ENCODE measurements at regions not wholly inside any gene's neighbourhood (a gene's known extent, or its start where the extent isn't known, plus 50 kb on each side); places are given as distances from the start of the nearest gene placed in this dataset.

DNA sequence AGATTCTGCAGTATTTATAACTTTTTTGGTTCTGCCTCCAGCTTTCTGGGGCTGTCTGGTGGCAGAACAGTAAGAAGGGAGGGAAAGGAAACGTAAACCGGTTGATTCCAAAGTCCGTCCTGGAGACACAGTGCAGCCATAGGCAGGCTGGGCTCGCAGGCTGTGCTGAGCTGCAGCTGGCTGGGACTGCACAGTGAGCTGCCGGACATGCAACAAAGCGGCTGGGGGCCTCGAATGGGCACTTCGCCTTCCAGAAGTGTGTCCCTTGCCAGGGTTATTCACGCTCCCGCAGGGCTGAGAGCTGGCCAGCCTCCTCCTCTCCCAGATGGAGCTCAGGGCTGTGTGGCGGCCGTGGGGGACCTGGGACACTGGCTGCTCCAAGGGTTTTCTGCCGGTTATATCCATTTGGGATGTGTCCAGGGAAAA, 78.1 kb upstream of the CD93 start:
- H3K9ac ChIP-seq (ENCODE audit: low read length): no peak overlapping the region

DNA sequence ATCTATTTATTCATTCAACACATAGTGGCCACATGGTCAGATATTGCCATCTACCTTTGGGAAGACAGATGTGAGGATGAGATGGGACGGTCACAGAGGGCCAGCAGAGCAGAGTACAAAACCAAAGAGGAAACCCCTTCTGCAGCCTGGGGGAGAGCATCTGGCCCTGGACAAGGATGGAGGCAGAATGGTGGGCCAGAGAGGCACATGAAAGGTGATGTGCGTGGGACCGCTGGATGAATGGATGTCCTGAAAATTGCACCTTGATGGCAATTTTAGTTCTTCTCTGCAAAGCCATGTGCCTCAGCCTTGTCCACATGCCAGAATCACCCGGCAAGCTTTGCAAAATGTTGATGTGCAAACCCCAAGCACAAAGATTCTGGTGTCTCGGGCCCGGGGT, 77.4 kb upstream of the CD93 start:
- H3K9ac ChIP-seq (ENCODE audit: low read length): no peak overlapping the region
- H3K27ac ChIP-seq (ENCODE audit: low read depth, low read length): no peak overlapping the region
- peaks cover 2% of the 10 kb centered on the region for H3K4me1 ChIP-seq (ENCODE audit: control insufficient read depth, insufficient read depth, low read length)
- H3K4me3 ChIP-seq (ENCODE audit: low read length): no peak overlapping the region
- H3K27me3 ChIP-seq (ENCODE audit: control insufficient read depth, insufficient read depth, low read length): no peaks in the 10 kb centered on the region
- no peaks in the 10 kb centered on the region for H3K36me3 ChIP-seq (ENCODE audit: control insufficient read depth, insufficient read depth, low read length)

More for the DNA sequence above, 78.1 kb upstream of the CD93 start:
- Histone ChIP-seq H3K36me3 (ENCODE audit: control insufficient read depth, insufficient read depth, low read length) (no peaks in the 10 kb centered on the region), H3K4me1 (ENCODE audit: control insufficient read depth, insufficient read depth, low read length) (peaks cover 2% of the 10 kb centered on the region), H3K27ac (ENCODE audit: low read depth, low read length) (no peak overlapping the region), H3K27me3 (ENCODE audit: control insufficient read depth, insufficient read depth, low read length) (no peaks in the 10 kb centered on the region), H3K4me3 (ENCODE audit: low read length) (no peak overlapping the region)

GRCh38 chr20:23162887-23163286, 76.8 kb upstream of the CD93 start:
- H3K4me3 ChIP-seq (ENCODE audit: low read length): no peak overlapping the region
- no peaks in the 10 kb centered on the region for H3K36me3 ChIP-seq (ENCODE audit: control insufficient read depth, insufficient read depth, low read length)
- H3K27me3 ChIP-seq (ENCODE audit: control insufficient read depth, insufficient read depth, low read length): no peaks in the 10 kb centered on the region
- H3K27ac ChIP-seq (ENCODE audit: low read depth, low read length): no peak overlapping the region
- H3K4me1 ChIP-seq (ENCODE audit: control insufficient read depth, insufficient read depth, low read length): peaks cover 2% of the 10 kb centered on the region
- H3K9ac ChIP-seq (ENCODE audit: low read length): no peak overlapping the region

DNA sequence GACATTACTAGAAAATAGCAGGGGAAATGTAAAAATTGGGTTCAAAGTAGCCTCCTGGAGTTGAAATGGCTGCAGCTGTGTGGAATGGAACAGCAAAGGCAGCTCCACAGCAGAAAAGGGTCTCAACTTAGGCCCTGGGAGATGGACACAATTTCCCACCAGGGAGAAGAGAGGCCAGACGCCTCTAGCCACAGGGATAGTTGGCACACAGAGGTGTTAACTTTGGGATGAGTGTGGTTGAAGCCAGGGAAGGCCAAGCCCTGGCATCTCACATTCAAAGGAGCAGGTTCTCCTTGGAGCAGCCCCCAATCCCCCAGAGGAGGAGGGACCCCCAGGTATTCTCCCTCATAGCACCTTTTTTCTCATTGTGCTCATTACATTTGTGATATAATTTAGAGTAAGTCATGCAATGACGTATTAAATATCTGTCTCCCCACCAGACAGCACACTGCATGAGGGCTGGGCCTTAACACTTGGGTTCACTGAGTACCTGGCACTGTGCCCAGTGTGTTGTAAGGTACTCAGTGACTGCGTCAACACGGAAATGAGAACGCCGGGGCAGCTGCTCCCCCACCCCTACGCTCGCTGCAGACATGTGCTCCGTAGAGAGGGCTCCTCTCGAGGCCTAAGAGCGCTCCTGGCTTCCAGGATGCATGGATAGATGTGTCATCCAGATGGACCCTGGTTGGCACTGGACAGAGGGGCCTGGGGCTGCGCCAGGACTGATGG, 76.0 kb upstream of the CD93 start:
- H3K4me3 ChIP-seq (ENCODE audit: low read length): no peak overlapping the region
- peaks cover 2% of the 10 kb centered on the region for H3K4me1 ChIP-seq (ENCODE audit: control insufficient read depth, insufficient read depth, low read length)
- H3K36me3 ChIP-seq (ENCODE audit: control insufficient read depth, insufficient read depth, low read length): no peaks in the 10 kb centered on the region
- no peaks in the 10 kb centered on the region for H3K27me3 ChIP-seq (ENCODE audit: control insufficient read depth, insufficient read depth, low read length)
- no peak overlapping the region for H3K9ac ChIP-seq (ENCODE audit: low read length)
- no peak overlapping the region for H3K27ac ChIP-seq (ENCODE audit: low read depth, low read length)

GRCh38 chr20:23161244-23161891, 75.2 kb upstream of the CD93 start:
- Histone ChIP-seq H3K36me3 (ENCODE audit: control insufficient read depth, insufficient read depth, low read length) (no peaks in the 10 kb centered on the region), H3K4me3 (ENCODE audit: low read length) (no peak overlapping the region), H3K4me1 (ENCODE audit: control insufficient read depth, insufficient read depth, low read length) (peaks cover 2% of the 10 kb centered on the region), H3K9ac (ENCODE audit: low read length) (no peak overlapping the region), H3K27me3 (ENCODE audit: control insufficient read depth, insufficient read depth, low read length) (no peaks in the 10 kb centered on the region), H3K27ac (ENCODE audit: low read depth, low read length) (no peak overlapping the region)

DNA sequence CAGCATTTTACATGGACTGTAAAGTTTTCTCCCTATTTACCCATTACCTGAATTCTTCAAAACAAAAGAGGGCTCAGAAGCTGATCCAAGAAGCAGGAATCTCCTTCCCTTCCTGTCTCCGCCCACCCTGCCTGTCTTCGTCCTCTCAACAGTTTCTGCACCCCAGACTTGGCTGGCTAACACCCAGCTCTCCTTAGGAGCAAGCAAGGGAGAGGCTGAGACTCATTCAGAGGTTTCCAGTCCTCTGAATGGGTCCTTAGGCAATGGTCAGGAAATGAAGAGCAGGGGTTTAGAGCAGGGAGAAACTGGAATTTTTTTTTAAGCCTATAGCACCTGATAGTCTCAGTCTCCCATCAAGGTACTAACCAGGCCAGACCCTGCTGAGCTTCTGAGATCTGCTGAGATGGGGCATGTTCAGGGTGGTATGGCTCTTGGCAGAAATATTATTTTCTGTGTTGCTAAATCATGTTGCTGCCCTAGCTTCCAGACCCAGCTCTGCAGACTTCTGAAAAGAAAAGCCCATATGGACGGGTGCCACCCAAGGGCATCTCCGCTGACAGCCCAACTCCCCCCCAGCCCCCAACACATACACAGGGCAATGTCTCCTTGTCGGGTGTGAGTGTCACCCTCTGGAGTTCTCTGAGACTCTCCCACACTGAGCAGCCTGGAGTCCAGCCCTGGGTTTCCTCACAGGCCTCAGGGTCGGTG, 74.6 kb upstream of the CD93 start:
- no peaks in the 10 kb centered on the region for H3K27me3 ChIP-seq (ENCODE audit: control insufficient read depth, insufficient read depth, low read length)
- peaks cover 2% of the 10 kb centered on the region for H3K4me1 ChIP-seq (ENCODE audit: control insufficient read depth, insufficient read depth, low read length)
- no peak overlapping the region for H3K9ac ChIP-seq (ENCODE audit: low read length)
- H3K36me3 ChIP-seq (ENCODE audit: control insufficient read depth, insufficient read depth, low read length): no peaks in the 10 kb centered on the region
- H3K27ac ChIP-seq (ENCODE audit: low read depth, low read length): no peak overlapping the region
- no peak overlapping the region for H3K4me3 ChIP-seq (ENCODE audit: low read length)

GRCh38 chr20:23159947-23160318, 73.8 kb upstream of the CD93 start:
- Histone ChIP-seq H3K4me1 (ENCODE audit: control insufficient read depth, insufficient read depth, low read length) (peaks cover 2% of the 10 kb centered on the region), H3K36me3 (ENCODE audit: control insufficient read depth, insufficient read depth, low read length) (no peaks in the 10 kb centered on the region), H3K4me3 (ENCODE audit: low read length) (no peak overlapping the region), H3K9ac (ENCODE audit: low read length) (no peak overlapping the region), H3K27ac (ENCODE audit: low read depth, low read length) (no peak overlapping the region), H3K27me3 (ENCODE audit: control insufficient read depth, insufficient read depth, low read length) (no peaks in the 10 kb centered on the region)

- Histone ChIP-seq H3K4me3 (ENCODE audit: low read length) (no peak overlapping the region), H3K27ac (ENCODE audit: low read depth, low read length) (no peak overlapping the region), H3K36me3 (ENCODE audit: control insufficient read depth, insufficient read depth, low read length) (no peaks in the 10 kb centered on the region), H3K9ac (ENCODE audit: low read length) (no peak overlapping the region), H3K27me3 (ENCODE audit: control insufficient read depth, insufficient read depth, low read length) (no peaks in the 10 kb centered on the region), H3K4me1 (ENCODE audit: control insufficient read depth, insufficient read depth, low read length) (peaks cover 5% of the 10 kb centered on the region)
These were observed 73.3 kb upstream of the CD93 start for GRCh38 chr20:23159256-23159946.

GRCh38 chr20:23157734-23158133, 71.6 kb upstream of the CD93 start:
- no peak overlapping the region for H3K27ac ChIP-seq (ENCODE audit: low read depth, low read length)
- peaks cover 8% of the 10 kb centered on the region for H3K4me1 ChIP-seq (ENCODE audit: control insufficient read depth, insufficient read depth, low read length)

DNA sequence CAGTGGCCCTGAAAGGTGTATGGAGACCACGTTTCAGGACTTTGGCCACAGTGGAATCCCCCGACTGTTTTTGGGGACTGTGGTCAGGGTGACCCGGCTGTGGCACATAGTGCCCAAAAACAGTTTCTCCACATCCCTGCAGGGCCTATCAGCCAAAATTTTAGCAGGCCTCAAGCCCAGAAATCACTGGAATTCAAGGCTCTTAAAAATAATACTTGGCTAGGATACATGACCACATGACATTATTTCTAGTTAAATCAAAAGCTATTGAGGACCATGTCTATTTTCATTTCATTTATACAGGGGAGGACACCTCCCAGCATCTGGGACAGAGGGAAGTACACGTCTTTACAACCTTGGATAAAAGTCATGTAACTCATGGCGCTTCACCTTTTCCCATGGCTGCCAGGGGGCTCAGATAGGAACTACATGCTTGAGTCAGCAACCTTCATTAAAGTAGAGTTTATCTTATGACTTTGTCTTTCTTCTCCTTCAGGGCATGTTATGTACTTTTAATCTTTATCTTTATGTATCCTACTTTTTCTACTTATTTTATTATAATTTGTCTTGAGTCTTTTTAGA, 70.8 kb upstream of the CD93 start:
- H3K4me1 ChIP-seq (ENCODE audit: control insufficient read depth, insufficient read depth, low read length): peaks cover 8% of the 10 kb centered on the region

More at GRCh38 chr20:23157734-23158133, 71.6 kb upstream of the CD93 start:
- H3K27me3 ChIP-seq (ENCODE audit: control insufficient read depth, insufficient read depth, low read length): no peaks in the 10 kb centered on the region
- no peak overlapping the region for H3K9ac ChIP-seq (ENCODE audit: low read length)
- H3K4me3 ChIP-seq (ENCODE audit: low read length): no peak overlapping the region
- H3K36me3 ChIP-seq (ENCODE audit: control insufficient read depth, insufficient read depth, low read length): no peaks in the 10 kb centered on the region

DNA sequence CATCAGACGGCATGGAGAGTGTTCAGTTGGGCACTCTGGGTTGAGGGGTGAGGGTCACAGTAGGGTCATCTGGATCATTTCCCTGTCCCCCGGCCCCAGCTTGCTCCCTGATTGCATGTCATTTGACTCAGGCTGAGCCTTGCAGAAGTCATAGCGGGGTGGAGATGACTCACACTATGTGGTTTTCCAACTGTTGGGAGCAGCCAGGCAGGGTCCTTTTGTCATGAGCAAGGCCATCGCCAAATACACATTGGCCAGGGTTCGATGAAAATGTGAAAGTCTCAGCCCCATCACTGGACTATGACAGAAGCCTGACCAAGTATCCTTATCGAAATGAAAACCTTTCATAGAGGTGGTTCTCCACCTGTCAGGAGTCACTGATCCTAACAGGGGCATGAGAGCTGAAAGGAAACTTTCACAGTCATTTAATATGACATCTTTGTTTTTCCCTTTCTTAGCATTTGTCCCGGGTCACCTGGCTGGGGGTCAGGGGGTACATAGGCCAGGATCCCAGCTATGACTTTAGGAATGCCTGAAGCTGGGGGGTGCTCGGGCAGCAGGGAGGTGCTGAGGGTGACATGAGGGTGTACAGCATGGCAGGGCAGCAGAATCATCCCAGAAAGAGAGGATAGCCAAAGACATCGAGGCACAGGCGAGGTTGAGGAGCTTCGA, 70.2 kb upstream of the CD93 start:
- Histone ChIP-seq H3K4me1 (ENCODE audit: control insufficient read depth, insufficient read depth, low read length) (peaks cover 8% of the 10 kb centered on the region), H3K27ac (ENCODE audit: low read depth, low read length) (no peak overlapping the region), H3K36me3 (ENCODE audit: control insufficient read depth, insufficient read depth, low read length) (no peaks in the 10 kb centered on the region), H3K27me3 (ENCODE audit: control insufficient read depth, insufficient read depth, low read length) (no peaks in the 10 kb centered on the region), H3K9ac (ENCODE audit: low read length) (no peak overlapping the region), H3K4me3 (ENCODE audit: low read length) (no peak overlapping the region)

More for the DNA sequence above, 70.8 kb upstream of the CD93 start:
- H3K4me3 ChIP-seq (ENCODE audit: low read length): no peak overlapping the region
- H3K27ac ChIP-seq (ENCODE audit: low read depth, low read length): no peak overlapping the region
- H3K27me3 ChIP-seq (ENCODE audit: control insufficient read depth, insufficient read depth, low read length): no peaks in the 10 kb centered on the region
- no peaks in the 10 kb centered on the region for H3K36me3 ChIP-seq (ENCODE audit: control insufficient read depth, insufficient read depth, low read length)
- no peak overlapping the region for H3K9ac ChIP-seq (ENCODE audit: low read length)

Data from rectal smooth muscle tissue (tissue), 1 donor.